OCI-LY3 (cell line): ENCODE measurements at regions not wholly inside any gene's neighbourhood (a gene's known extent, or its start where the extent isn't known, plus 50 kb on each side); places are given as distances from the start of the nearest gene placed in this dataset.

Experiments used
- EZH2phosphoT487 ChIP-seq: fragments of 200-600 bp; shearing (Covaris generic); IDR thresholded peaks from 2 replicates; pipeline ENCODE4 v1.6.1; 2018; ENCODE audit warnings: antibody characterized with exemption, mixed run types, low read depth
- TF ChIP-seq, protein P1 (sequence below): fragments of 200-600, 300-600 bp; sonication (generic); IDR thresholded peaks from 2 replicates; pipeline ENCODE4 v1.5.1; 2014; ENCODE audit warnings: antibody characterized with exemption, low read length, low read depth

DNA sequence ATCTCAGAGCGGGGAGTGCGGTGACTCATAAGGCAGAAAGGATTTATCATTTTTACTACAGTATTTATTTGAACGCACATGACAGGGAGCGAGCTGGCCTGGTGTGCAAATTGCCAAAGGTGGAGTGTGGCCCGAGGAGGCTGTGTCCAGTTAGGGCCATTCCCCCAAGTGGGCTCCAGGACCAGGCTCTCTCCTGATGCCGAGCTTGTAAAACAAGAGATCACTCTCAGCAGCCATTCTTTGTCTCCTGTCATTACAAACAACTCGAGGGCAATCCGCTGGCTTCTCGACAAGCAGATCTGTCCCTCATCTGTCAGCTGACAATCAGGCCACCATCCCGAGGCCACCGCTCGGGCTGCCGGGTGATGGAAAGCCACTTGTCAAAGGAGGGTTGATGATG lies 418.9 kb downstream of the ZNF536 start:
- TF ChIP-seq, protein P1, sequence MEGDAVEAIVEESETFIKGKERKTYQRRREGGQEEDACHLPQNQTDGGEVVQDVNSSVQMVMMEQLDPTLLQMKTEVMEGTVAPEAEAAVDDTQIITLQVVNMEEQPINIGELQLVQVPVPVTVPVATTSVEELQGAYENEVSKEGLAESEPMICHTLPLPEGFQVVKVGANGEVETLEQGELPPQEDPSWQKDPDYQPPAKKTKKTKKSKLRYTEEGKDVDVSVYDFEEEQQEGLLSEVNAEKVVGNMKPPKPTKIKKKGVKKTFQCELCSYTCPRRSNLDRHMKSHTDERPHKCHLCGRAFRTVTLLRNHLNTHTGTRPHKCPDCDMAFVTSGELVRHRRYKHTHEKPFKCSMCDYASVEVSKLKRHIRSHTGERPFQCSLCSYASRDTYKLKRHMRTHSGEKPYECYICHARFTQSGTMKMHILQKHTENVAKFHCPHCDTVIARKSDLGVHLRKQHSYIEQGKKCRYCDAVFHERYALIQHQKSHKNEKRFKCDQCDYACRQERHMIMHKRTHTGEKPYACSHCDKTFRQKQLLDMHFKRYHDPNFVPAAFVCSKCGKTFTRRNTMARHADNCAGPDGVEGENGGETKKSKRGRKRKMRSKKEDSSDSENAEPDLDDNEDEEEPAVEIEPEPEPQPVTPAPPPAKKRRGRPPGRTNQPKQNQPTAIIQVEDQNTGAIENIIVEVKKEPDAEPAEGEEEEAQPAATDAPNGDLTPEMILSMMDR = no peak
- no peak for TF ChIP-seq EZH2phosphoT487
